H9 (cell line): ENCODE measurements at regions not wholly inside any gene's neighbourhood (a gene's known extent, or its start where the extent isn't known, plus 50 kb on each side); places are given as distances from the start of the nearest gene placed in this dataset.

Source experiments
- DNase-seq: peaks from one replicate; pipeline ENCODE4 v3.0.0-alpha.2; 2017
- H2AFZ ChIP-seq: one replicate; pipeline ENCODE4 v1.6.1; 2013; ENCODE audit warnings: mild to moderate bottlenecking, low read length, control low read depth, moderate library complexity
- H2AK5ac ChIP-seq: 2 replicates; pipeline ENCODE4 v1.6.1; 2013; ENCODE audit warnings: low read length, control low read depth, mixed read lengths; ENCODE audit not compliant: insufficient read length
- H2BK120ac ChIP-seq: one replicate; pipeline ENCODE4 v1.6.1; 2013; ENCODE audit warnings: low read depth, mild to moderate bottlenecking, low read length, control low read depth, inconsistent platforms; ENCODE audit not compliant: poor library complexity, severe bottlenecking
- H2BK12ac ChIP-seq: 2 replicates; pipeline ENCODE4 v1.6.1; 2013; ENCODE audit warnings: low read length, control low read depth, mixed read lengths, low read depth; ENCODE audit not compliant: insufficient read length
- H2BK15ac ChIP-seq: 2 replicates; pipeline ENCODE4 v1.6.1; 2013; ENCODE audit warnings: low read depth, low read length, control low read depth
- H2BK20ac ChIP-seq: one replicate; pipeline ENCODE4 v1.6.1; 2013; ENCODE audit warnings: low read depth, mild to moderate bottlenecking, low read length, control low read depth, inconsistent platforms; ENCODE audit not compliant: poor library complexity, severe bottlenecking
- H2BK5ac ChIP-seq: 2 replicates; pipeline ENCODE4 v1.6.1; 2013; ENCODE audit warnings: low read length, control low read depth, mixed read lengths; ENCODE audit not compliant: insufficient read length
- H3K14ac ChIP-seq: 2 replicates; pipeline ENCODE4 v1.6.1; 2013; ENCODE audit warnings: low read length, control low read depth; ENCODE audit not compliant: insufficient read depth
- H3K18ac ChIP-seq: 2 replicates; pipeline ENCODE4 v1.6.1; 2013; ENCODE audit warnings: low read depth, mild to moderate bottlenecking, mixed read lengths, low read length, control low read depth; ENCODE audit not compliant: insufficient read length
- H3K23ac ChIP-seq: 2 replicates; pipeline ENCODE4 v1.6.1; 2013; ENCODE audit warnings: low read length, control low read depth, mixed read lengths, low read depth; ENCODE audit not compliant: insufficient read length
- H3K23me2 ChIP-seq: 2 replicates; pipeline ENCODE4 v1.6.1; 2013; ENCODE audit warnings: low read depth, mild to moderate bottlenecking, mixed read lengths, low read length, control low read depth; ENCODE audit not compliant: insufficient read length, poor library complexity, severe bottlenecking
- H3K27ac ChIP-seq: 2 replicates; pipeline ENCODE4 v1.5.1; 2013; ENCODE audit warnings: low read length, control low read depth, mixed read lengths, low read depth; ENCODE audit not compliant: insufficient read length
- H3K27me3 ChIP-seq: 2 replicates; pipeline ENCODE4 v1.6.1; 2013; ENCODE audit warnings: low read length, control low read depth, inconsistent platforms; ENCODE audit not compliant: insufficient read depth
- H3K4ac ChIP-seq: 2 replicates; pipeline ENCODE4 v1.6.1; 2013; ENCODE audit warnings: low read depth, mild to moderate bottlenecking, control low read depth, inconsistent platforms, low read length, moderate library complexity
- H3K4me1 ChIP-seq: 2 replicates; pipeline ENCODE4 v1.6.1; 2013; ENCODE audit warnings: low read length, control low read depth, inconsistent platforms; ENCODE audit not compliant: insufficient read depth
- H3K4me2 ChIP-seq: 2 replicates; pipeline ENCODE4 v1.6.1; 2013; ENCODE audit warnings: low read length, control low read depth, mixed read lengths; ENCODE audit not compliant: insufficient read length, insufficient read depth
- H3K56ac ChIP-seq: 2 replicates; pipeline ENCODE4 v1.6.1; 2013; ENCODE audit warnings: low read depth, mild to moderate bottlenecking, mixed read lengths, low read length, control low read depth; ENCODE audit not compliant: insufficient read length
- H3K79me1 ChIP-seq: 2 replicates; pipeline ENCODE4 v1.6.1; 2013; ENCODE audit warnings: low read depth, mild to moderate bottlenecking, moderate library complexity, low read length, control low read depth, inconsistent platforms; ENCODE audit not compliant: insufficient read depth, poor library complexity, severe bottlenecking
- H3K79me2 ChIP-seq: 2 replicates; pipeline ENCODE4 v1.6.1; 2013; ENCODE audit warnings: low read length, control low read depth, inconsistent platforms; ENCODE audit not compliant: insufficient read depth
- H3K9ac ChIP-seq: 2 replicates; pipeline ENCODE4 v1.6.1; 2013; ENCODE audit warnings: low read length, control low read depth, mixed read lengths; ENCODE audit not compliant: insufficient read length; ENCODE audit errors: extremely low read depth
- H3K9me3 ChIP-seq: one replicate; pipeline ENCODE4 v1.6.1; 2013; ENCODE audit warnings: low read depth, low read length, inconsistent platforms; ENCODE audit not compliant: control insufficient read depth
- H3T11ph ChIP-seq: one replicate; pipeline ENCODE4 v1.6.1; 2013; ENCODE audit warnings: mild to moderate bottlenecking, low read length, control low read depth, inconsistent platforms
- H4K20me1 ChIP-seq: one replicate; pipeline ENCODE4 v1.6.1; 2013; ENCODE audit not compliant: control insufficient read depth, insufficient read length, insufficient read depth
- H4K5ac ChIP-seq: 2 replicates; pipeline ENCODE4 v1.6.1; 2013; ENCODE audit warnings: low read depth, mild to moderate bottlenecking, mixed read lengths, low read length, control low read depth; ENCODE audit not compliant: insufficient read length
- H4K8ac ChIP-seq: replicated peaks from 2 replicates; pipeline ENCODE4 v1.6.1; 2013; ENCODE audit warnings: low read length, control low read depth, mixed read lengths, low read depth; ENCODE audit not compliant: insufficient read length
- H4K91ac ChIP-seq: 2 replicates; pipeline ENCODE4 v1.6.1; 2013; ENCODE audit warnings: low read depth, mild to moderate bottlenecking, moderate library complexity, mixed read lengths, low read length, control low read depth; ENCODE audit not compliant: insufficient read length
- H3K27ac Mint-ChIP-seq, 3 experiments: 2 replicates in 2 of 3; 3 replicates in 1 of 3; pipeline ENCODE4 v1.8.0; 2020 to 2021; ENCODE audit warnings: mixed read lengths in 3 of 3, mild to moderate bottlenecking in 1 of 3, moderate library complexity in 1 of 3
- H3K27me3 Mint-ChIP-seq: 2 replicates; pipeline ENCODE4 v1.8.0; 2021; ENCODE audit warnings: low read depth, mild to moderate bottlenecking, moderate library complexity, mixed read lengths
- H3K36me3 Mint-ChIP-seq, 3 experiments: 2 replicates in 2 of 3; 3 replicates in 1 of 3; pipeline ENCODE4 v1.8.0; 2020 to 2021; ENCODE audit warnings: low read depth in 3 of 3, mixed read lengths in 3 of 3; ENCODE audit not compliant: insufficient read depth in 1 of 3
- H3K4me1 Mint-ChIP-seq, 2 experiments: 2 replicates each; pipeline ENCODE4 v1.8.0; 2020; ENCODE audit warnings: mixed read lengths in 2 of 2
- H3K4me3 Mint-ChIP-seq, 2 experiments: 2 replicates in 1 of 2; 3 replicates in 1 of 2; pipeline ENCODE4 v1.8.0; 2020 to 2021; ENCODE audit warnings: mild to moderate bottlenecking in 2 of 2, mixed read lengths in 2 of 2, moderate library complexity in 1 of 2
- H3K9me3 Mint-ChIP-seq, 2 experiments: 2 replicates in 1 of 2; 3 replicates in 1 of 2; pipeline ENCODE4 v1.8.0; 2020; ENCODE audit warnings: mild to moderate bottlenecking in 2 of 2, mixed read lengths in 2 of 2, moderate library complexity in 1 of 2
- WGBS: extraction: QIAGEN DNeasy Blood & Tissue Kit; methylation state at CpG from one replicate; pipeline ENCODE4 v1.1.7; 2013; ENCODE audit warnings: missing lambda C conversion rate, low lambda C conversion rate, mixed read lengths; ENCODE audit not compliant: insufficient read length; ENCODE audit errors: extremely low coverage; 5-methylcytosine and 5-hydroxymethylcytosine counted together
- TF ChIP-seq, protein P1 (sequence below): fragments of 200-600 bp; sonication (generic); conservative IDR thresholded peaks from 3 replicates; pipeline ENCODE4 v1.8.0; 2021; ENCODE audit warnings: antibody characterized with exemption, mild to moderate bottlenecking

DNA sequence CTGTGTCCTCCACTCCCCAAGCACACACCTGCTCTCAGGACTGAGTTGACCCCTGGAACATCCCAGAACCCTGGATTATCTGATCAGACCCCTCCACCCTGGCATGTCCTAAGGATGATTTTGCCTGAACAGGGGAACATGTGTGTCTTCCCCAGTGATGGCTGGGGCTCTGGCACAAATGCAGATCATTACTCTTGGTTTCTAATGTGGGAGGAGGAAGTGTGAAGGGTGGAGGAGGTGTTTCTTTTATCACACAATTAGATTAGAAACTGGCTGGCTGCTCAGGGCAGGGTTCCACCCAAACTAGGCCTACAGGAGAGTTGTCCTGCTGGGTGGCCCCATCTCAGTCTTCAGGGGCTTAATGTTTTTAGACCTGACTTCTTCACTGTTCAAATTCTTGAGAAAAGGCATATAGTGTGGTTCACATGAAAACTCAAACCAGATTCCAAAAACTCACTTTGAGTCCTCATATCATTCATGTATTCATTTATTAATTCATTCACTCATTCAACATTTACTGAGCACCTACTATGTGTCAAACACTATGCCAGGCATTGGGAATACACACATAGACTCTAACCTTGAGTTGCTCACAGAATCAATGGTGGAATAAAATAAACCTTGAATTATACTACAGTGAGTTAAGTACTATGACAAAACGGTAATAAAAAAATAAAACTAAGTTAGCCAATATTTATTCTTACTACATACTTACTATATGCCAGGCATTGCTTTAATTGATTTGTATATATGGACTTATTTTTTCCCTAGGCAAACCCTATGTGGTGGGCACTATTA, 221.8 kb upstream of the JUN start:
- Histone ChIP-seq H2AK5ac (no peak overlapping the region), H3K14ac (no peak overlapping the region), H3K4me1 (no peaks in the 10 kb centered on the region), H3K9me3 (no peaks in the 10 kb centered on the region), H3K4me2 (no peak overlapping the region), H2BK120ac (no peak overlapping the region), H2AFZ (no peak overlapping the region), H4K5ac (no peak overlapping the region), H4K91ac (no peak overlapping the region), H2BK20ac (no peak overlapping the region), H2BK5ac (no peak overlapping the region), H2BK15ac (no peak overlapping the region), H3T11ph (no peak overlapping the region), H3K9ac (no peak overlapping the region), H3K56ac (no peak overlapping the region), H3K79me1 (no peaks in the 10 kb centered on the region), H4K20me1 (no peaks in the 10 kb centered on the region), H3K23me2 (no peaks in the 10 kb centered on the region), H3K27ac (no peak overlapping the region), H3K18ac (no peak overlapping the region), H3K4ac (no peak overlapping the region), H3K79me2 (no peaks in the 10 kb centered on the region), H2BK12ac (no peak overlapping the region), H4K8ac (no peak overlapping the region), H3K23ac (no peak overlapping the region), H3K27me3 (no peaks in the 10 kb centered on the region)
- Mint-ChIP-seq H3K9me3 (no peaks in the 10 kb centered on the region; a peak in 1 of 5 replicates), H3K4me1 (peaks cover 5 to 8% of the 10 kb centered on the region in 2 experiments; a peak in 3 of 4 replicates), H3K4me3 (no peak overlapping the region), H3K27me3 (peaks cover 2% of the 10 kb centered on the region; the same call in 1 of the 2 replicates), H3K27ac (no peak overlapping the region), H3K36me3 (no peaks in the 10 kb centered on the region)
- DNase-seq, result peak; percentile 4
- TF ChIP-seq, protein P1, sequence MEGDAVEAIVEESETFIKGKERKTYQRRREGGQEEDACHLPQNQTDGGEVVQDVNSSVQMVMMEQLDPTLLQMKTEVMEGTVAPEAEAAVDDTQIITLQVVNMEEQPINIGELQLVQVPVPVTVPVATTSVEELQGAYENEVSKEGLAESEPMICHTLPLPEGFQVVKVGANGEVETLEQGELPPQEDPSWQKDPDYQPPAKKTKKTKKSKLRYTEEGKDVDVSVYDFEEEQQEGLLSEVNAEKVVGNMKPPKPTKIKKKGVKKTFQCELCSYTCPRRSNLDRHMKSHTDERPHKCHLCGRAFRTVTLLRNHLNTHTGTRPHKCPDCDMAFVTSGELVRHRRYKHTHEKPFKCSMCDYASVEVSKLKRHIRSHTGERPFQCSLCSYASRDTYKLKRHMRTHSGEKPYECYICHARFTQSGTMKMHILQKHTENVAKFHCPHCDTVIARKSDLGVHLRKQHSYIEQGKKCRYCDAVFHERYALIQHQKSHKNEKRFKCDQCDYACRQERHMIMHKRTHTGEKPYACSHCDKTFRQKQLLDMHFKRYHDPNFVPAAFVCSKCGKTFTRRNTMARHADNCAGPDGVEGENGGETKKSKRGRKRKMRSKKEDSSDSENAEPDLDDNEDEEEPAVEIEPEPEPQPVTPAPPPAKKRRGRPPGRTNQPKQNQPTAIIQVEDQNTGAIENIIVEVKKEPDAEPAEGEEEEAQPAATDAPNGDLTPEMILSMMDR, result no peak
- no CpG with 5 or more reads among the region's 1 CpG for WGBS
